ENCODE measurements at regions not wholly inside any gene's neighbourhood (a gene's known extent, or its start where the extent isn't known, plus 50 kb on each side); places are given as distances from the start of the nearest gene placed in this dataset.
"Not testable (repeated sequence)": the region's sequence is repeated elsewhere in the genome, so short reads cannot be mapped to it uniquely, and the experiment has no call there.

- H3K4me3 ChIP-seq (ENCODE audit: low read length) = no peak overlapping the region
- no peak for DNase-seq (ENCODE audit: low read depth)
- no peak for TF ChIP-seq CTCF (conservative IDR thresholded peaks at IDR 0.05; ENCODE audit: low read depth, low read length)
These were observed 615.4 kb upstream of the NR3C2 start for GRCh38 chr4:149057594-149057993.

- no peak for DNase-seq (ENCODE audit: low read depth)
- no peak for TF ChIP-seq CTCF (conservative IDR thresholded peaks at IDR 0.05; ENCODE audit: low read depth, low read length)
- no peak overlapping the region for H3K4me3 ChIP-seq (ENCODE audit: low read length)
These were observed 614.4 kb upstream of the NR3C2 start for GRCh38 chr4:149056615-149057014.

- TF ChIP-seq CTCF (conservative IDR thresholded peaks at IDR 0.05; ENCODE audit: low read depth, low read length) = no peak
These were observed 613.4 kb upstream of the NR3C2 start for GRCh38 chr4:149055624-149056023.

GRCh38 chr4:149050840-149051239 lies 608.6 kb upstream of the NR3C2 start:
- no peak overlapping the region for H3K4me3 ChIP-seq (ENCODE audit: low read length)
- DNase-seq (ENCODE audit: low read depth) = no peak
- no peak for TF ChIP-seq CTCF (conservative IDR thresholded peaks at IDR 0.05; ENCODE audit: low read depth, low read length)

More at GRCh38 chr4:149055624-149056023, 613.4 kb upstream of the NR3C2 start:
- no peak for DNase-seq (ENCODE audit: low read depth)
- no peak overlapping the region for H3K4me3 ChIP-seq (ENCODE audit: low read length)

GRCh38 chr4:149048451-149049143 lies 606.4 kb upstream of the NR3C2 start:
- TF ChIP-seq CTCF (conservative IDR thresholded peaks at IDR 0.05; ENCODE audit: low read depth, low read length) = no peak
- DNase-seq (ENCODE audit: low read depth) = no peak
- H3K4me3 ChIP-seq (ENCODE audit: low read length) = no peak overlapping the region

GRCh38 chr4:149047368-149047767 lies 605.2 kb upstream of the NR3C2 start:
- no peak for TF ChIP-seq CTCF (conservative IDR thresholded peaks at IDR 0.05; ENCODE audit: low read depth, low read length)
- H3K4me3 ChIP-seq (ENCODE audit: low read length) = no peak overlapping the region
- DNase-seq (ENCODE audit: low read depth) = no peak

GRCh38 chr4:149045731-149046130 lies 603.5 kb upstream of the NR3C2 start:
- TF ChIP-seq CTCF (conservative IDR thresholded peaks at IDR 0.05; ENCODE audit: low read depth, low read length) = no peak
- no peak overlapping the region for H3K4me3 ChIP-seq (ENCODE audit: low read length)
- DNase-seq (ENCODE audit: low read depth) = no peak

- not testable (repeated sequence) for H3K4me3 ChIP-seq (ENCODE audit: low read length); DNase-seq (ENCODE audit: low read depth)
These were observed 597.6 kb upstream of the NR3C2 start for GRCh38 chr4:149039786-149040185.
